Mammary epithelial cell (primary cell): ENCODE measurements at regions not wholly inside any gene's neighbourhood (a gene's known extent, or its start where the extent isn't known, plus 50 kb on each side); places are given as distances from the start of the nearest gene placed in this dataset.

Experiments used
- EZH2 ChIP-seq: IDR thresholded peaks from 2 replicates; pipeline ENCODE4 v1.6.1; 2012; ENCODE audit warnings: low read length, inconsistent platforms, borderline replicate concordance
- TF ChIP-seq, protein P1 (sequence below), 2 donors: IDR thresholded peaks in 1 of 2; conservative IDR thresholded peaks in 1 of 2; 2 replicates each; pipeline ENCODE4 v1.5.1; 2011 to 2012; ENCODE audit warnings: inconsistent platforms in 2 of 2, low read length in 2 of 2, mild to moderate bottlenecking in 2 of 2, control low read depth in 1 of 2, low read depth in 1 of 2; ENCODE audit not compliant: insufficient read depth in 1 of 2; ENCODE audit errors: extremely low read depth in 1 of 2

DNA sequence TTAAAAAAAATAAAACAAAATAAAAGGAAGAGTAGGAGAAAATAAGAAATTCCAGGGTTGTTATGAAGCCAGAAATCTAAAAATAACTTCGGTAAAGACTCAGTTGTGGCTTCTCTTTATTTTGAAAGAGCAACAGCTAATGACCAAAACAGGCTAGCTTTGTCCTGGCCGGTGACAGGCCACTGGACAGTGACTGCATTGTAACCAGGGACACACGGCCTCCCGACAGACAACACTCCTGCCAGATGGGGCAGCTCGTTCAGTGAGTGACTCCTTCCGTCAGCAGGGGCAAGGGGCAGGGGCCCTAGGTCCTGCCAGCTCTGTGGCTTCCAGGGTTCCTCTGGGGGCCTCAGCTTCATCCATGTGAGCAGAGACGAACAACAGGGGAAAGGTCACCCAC lies 173.4 kb downstream of the KATNAL1 start:
- TF ChIP-seq EZH2: no peak
- TF ChIP-seq, protein P1, sequence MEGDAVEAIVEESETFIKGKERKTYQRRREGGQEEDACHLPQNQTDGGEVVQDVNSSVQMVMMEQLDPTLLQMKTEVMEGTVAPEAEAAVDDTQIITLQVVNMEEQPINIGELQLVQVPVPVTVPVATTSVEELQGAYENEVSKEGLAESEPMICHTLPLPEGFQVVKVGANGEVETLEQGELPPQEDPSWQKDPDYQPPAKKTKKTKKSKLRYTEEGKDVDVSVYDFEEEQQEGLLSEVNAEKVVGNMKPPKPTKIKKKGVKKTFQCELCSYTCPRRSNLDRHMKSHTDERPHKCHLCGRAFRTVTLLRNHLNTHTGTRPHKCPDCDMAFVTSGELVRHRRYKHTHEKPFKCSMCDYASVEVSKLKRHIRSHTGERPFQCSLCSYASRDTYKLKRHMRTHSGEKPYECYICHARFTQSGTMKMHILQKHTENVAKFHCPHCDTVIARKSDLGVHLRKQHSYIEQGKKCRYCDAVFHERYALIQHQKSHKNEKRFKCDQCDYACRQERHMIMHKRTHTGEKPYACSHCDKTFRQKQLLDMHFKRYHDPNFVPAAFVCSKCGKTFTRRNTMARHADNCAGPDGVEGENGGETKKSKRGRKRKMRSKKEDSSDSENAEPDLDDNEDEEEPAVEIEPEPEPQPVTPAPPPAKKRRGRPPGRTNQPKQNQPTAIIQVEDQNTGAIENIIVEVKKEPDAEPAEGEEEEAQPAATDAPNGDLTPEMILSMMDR (conservative IDR thresholded peaks at IDR 0.05 in 1 of 2, IDR thresholded peaks at IDR 0.05 in 1 of 2; ENCODE audit: extremely low read depth in 1 of 2, insufficient read depth in 1 of 2, low read depth in 1 of 2, low read length in 2 of 2): no peak
